Neural progenitor cell (in vitro differentiated cells): ENCODE measurements at regions not wholly inside any gene's neighbourhood (a gene's known extent, or its start where the extent isn't known, plus 50 kb on each side); places are given as distances from the start of the nearest gene placed in this dataset.

Experiments
- DNase-seq: peaks from one replicate; pipeline ENCODE4 v3.0.0-alpha.2; 2016; ENCODE audit warnings: low spot score
- H2AFZ ChIP-seq: fragments of 200-600 bp; sonication (generic); replicated peaks from 2 replicates; pipeline ENCODE4 v1.6.1; 2016; ENCODE audit warnings: antibody characterized with exemption
- H3F3A ChIP-seq: fragments of 200-600 bp; sonication (generic); 2 replicates; pipeline ENCODE4 v1.6.1; 2016; ENCODE audit warnings: antibody characterized with exemption, low read depth
- H3K27ac ChIP-seq: fragments of 200-600 bp; sonication (generic); 2 replicates; pipeline ENCODE4 v1.5.1; 2016; ENCODE audit warnings: mild to moderate bottlenecking
- H3K27me3 ChIP-seq: fragments of 200-600 bp; sonication (generic); 2 replicates; pipeline ENCODE4 v1.6.1; 2016; ENCODE audit warnings: mild to moderate bottlenecking, moderate library complexity
- H3K36me3 ChIP-seq: fragments of 200-600 bp; sonication (generic); 2 replicates; pipeline ENCODE4 v1.5.1; 2016
- H3K4me1 ChIP-seq: fragments of 200-600 bp; sonication (generic); 2 replicates; pipeline ENCODE4 v1.6.1; 2016; ENCODE audit warnings: mixed run types
- H3K4me2 ChIP-seq: fragments of 200-600 bp; sonication (generic); 2 replicates; pipeline ENCODE4 v1.6.1; 2016
- H3K4me3 ChIP-seq: fragments of 200-600 bp; sonication (generic); 2 replicates; pipeline ENCODE4 v1.5.1; 2016
- H3K79me2 ChIP-seq: fragments of 200-600 bp; sonication (generic); 2 replicates; pipeline ENCODE4 v1.6.1; 2016; ENCODE audit warnings: low read depth
- H3K9ac ChIP-seq: fragments of 200-600 bp; sonication (generic); 2 replicates; pipeline ENCODE4 v1.6.1; 2016
- H3K9me3 ChIP-seq: fragments of 200-600 bp; sonication (generic); 2 replicates; pipeline ENCODE4 v1.5.1; 2016; ENCODE audit warnings: low read depth
- H4K20me1 ChIP-seq: fragments of 200-600 bp; sonication (generic); 2 replicates; pipeline ENCODE4 v1.6.1; 2016; ENCODE audit warnings: low read depth
- H3K27ac Mint-ChIP-seq: 3 replicates; pipeline ENCODE4 v1.8.0; 2021; ENCODE audit warnings: mixed read lengths
- H3K27me3 Mint-ChIP-seq: 2 replicates; pipeline ENCODE4 v1.8.0; 2022; ENCODE audit warnings: low read depth, mild to moderate bottlenecking, inconsistent platforms, moderate library complexity, mixed read lengths; ENCODE audit not compliant: insufficient read depth
- H3K36me3 Mint-ChIP-seq: 3 replicates; pipeline ENCODE4 v1.8.0; 2021; ENCODE audit warnings: mixed read lengths
- H3K4me1 Mint-ChIP-seq: 3 replicates; pipeline ENCODE4 v1.8.0; 2021; ENCODE audit warnings: mixed read lengths
- H3K4me3 Mint-ChIP-seq: 3 replicates; pipeline ENCODE4 v1.8.0; 2021; ENCODE audit warnings: mild to moderate bottlenecking, moderate library complexity, mixed read lengths
- H3K9me3 Mint-ChIP-seq: 3 replicates; pipeline ENCODE4 v1.8.0; 2020; ENCODE audit warnings: mixed read lengths
- EZH2 ChIP-seq: fragments of 200-600 bp; sonication (generic); IDR thresholded peaks from 2 replicates; pipeline ENCODE4 v1.6.1; 2017; ENCODE audit warnings: antibody characterized with exemption, mild to moderate bottlenecking, moderate library complexity
- EZH2phosphoT487 ChIP-seq: fragments of 200-600 bp; sonication (generic); IDR thresholded peaks from 2 replicates; pipeline ENCODE4 v1.6.1; 2017; ENCODE audit warnings: antibody characterized with exemption
- TF ChIP-seq, protein P1 (sequence below): fragments of 200-600 bp; sonication (generic); IDR thresholded peaks from 2 replicates; pipeline ENCODE4 v1.5.1; 2017; ENCODE audit warnings: antibody characterized with exemption, mild to moderate bottlenecking

DNA sequence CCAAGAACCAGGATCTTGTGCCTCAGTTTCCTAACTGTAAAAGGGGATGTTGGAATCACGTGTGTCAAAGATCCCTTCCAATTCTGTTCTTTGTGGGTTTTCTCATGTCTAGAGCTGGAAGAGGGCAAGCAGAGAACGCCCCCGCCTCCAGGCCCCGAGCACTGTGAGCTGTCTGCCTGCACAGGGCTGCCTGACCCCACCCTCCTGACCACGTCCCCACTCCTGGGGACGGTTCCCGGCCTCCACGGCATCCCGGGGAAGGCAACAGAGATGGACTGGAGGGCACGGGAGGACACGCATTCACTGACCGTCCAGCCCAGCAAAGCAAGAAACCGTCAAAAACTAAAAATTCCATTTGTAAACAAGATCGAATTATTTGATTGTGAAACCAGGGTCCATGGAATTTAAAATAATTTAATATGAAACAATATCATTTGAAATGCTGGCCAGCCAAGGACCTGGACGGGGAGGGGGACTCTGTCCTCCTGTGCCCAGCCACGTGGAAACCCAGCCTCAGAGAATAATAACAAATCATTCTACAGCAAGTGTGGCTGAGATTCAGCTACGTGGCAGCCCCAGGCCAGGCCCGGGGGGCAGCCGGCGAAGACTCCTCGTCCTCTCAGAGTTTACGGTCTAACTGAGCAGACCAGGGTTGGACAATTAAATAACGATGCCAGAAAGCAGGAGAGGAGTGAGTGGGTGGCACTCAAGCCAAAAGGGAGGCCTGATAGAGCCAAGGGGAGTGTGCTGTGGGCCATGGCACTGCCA lies 87.3 kb upstream of the DIO3 start:
- no peak for DNase-seq

DNA sequence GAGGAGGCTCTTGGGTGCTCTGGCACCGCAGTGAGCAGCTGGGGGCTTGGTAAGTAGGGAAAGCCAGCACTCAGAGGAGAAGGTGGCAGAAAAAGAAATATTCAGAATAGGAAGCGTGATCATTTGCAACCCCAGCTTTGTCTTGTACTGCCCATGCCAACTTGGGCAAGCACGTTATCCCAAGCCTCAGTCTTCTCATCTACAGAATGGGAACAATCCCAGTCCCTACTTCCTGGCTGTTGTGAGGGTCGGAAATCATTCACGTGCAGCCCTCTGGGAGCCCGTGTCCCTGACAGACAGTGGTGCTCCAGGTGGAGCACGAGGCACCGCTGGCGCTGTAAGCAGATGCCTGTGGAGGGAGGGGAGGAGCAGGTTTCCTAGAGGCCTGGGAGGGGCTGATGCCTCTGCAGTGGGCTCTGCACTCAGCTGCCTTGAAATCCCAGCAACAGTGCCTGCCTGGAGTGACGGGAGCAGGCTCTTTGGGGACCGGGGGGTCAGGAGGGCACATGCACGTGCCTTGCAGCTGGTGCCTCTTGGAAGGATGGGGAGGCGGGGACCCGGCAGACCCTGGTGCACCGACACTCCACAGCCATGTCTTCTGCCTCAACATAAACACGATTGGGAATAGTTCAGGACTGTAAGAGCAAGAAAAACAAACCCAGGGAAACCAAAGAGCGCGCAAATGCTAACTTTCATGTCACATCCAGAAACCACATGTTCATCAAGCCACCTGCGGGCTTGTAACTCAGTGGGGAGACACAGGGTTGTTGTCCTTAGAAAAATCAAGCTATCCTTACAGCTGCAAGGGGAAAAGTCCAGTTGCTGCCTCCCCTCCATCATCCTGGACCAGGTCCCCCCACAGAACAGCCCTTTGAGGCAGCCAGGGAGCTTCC lies 86.5 kb upstream of the DIO3 start:
- H3K27me3 Mint-ChIP-seq = peaks cover 12% of the 10 kb centered on the region
- DNase-seq = no peak
- Histone ChIP-seq H3K9me3 (no peaks in the 10 kb centered on the region), H3K9ac (no peak overlapping the region), H3K27me3 (no peaks in the 10 kb centered on the region), H2AFZ (no peak overlapping the region), H3K36me3 (no peaks in the 10 kb centered on the region), H3F3A (no peaks in the 10 kb centered on the region), H3K4me2 (no peak overlapping the region), H3K4me1 (no peaks in the 10 kb centered on the region), H3K79me2 (no peaks in the 10 kb centered on the region), H3K4me3 (no peak overlapping the region), H4K20me1 (no peaks in the 10 kb centered on the region), H3K27ac (no peak overlapping the region)
- peak overlapping the region; percentile 44 for H3K27ac Mint-ChIP-seq
- H3K36me3 Mint-ChIP-seq = no peaks in the 10 kb centered on the region
- TF ChIP-seq EZH2phosphoT487 (no peak), EZH2 (no peak)
- TF ChIP-seq, protein P1, sequence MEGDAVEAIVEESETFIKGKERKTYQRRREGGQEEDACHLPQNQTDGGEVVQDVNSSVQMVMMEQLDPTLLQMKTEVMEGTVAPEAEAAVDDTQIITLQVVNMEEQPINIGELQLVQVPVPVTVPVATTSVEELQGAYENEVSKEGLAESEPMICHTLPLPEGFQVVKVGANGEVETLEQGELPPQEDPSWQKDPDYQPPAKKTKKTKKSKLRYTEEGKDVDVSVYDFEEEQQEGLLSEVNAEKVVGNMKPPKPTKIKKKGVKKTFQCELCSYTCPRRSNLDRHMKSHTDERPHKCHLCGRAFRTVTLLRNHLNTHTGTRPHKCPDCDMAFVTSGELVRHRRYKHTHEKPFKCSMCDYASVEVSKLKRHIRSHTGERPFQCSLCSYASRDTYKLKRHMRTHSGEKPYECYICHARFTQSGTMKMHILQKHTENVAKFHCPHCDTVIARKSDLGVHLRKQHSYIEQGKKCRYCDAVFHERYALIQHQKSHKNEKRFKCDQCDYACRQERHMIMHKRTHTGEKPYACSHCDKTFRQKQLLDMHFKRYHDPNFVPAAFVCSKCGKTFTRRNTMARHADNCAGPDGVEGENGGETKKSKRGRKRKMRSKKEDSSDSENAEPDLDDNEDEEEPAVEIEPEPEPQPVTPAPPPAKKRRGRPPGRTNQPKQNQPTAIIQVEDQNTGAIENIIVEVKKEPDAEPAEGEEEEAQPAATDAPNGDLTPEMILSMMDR = no peak
- no peaks in the 10 kb centered on the region for H3K9me3 Mint-ChIP-seq
- H3K4me3 Mint-ChIP-seq = no peak overlapping the region
- H3K4me1 Mint-ChIP-seq = peaks cover 55% of the 10 kb centered on the region

More for the DNA sequence above, 87.3 kb upstream of the DIO3 start:
- Histone ChIP-seq H3F3A (no peaks in the 10 kb centered on the region), H3K4me2 (no peak overlapping the region), H3K4me3 (no peak overlapping the region), H3K36me3 (no peaks in the 10 kb centered on the region), H3K9me3 (no peaks in the 10 kb centered on the region), H3K79me2 (no peaks in the 10 kb centered on the region), H2AFZ (no peak overlapping the region), H3K4me1 (no peaks in the 10 kb centered on the region), H4K20me1 (no peaks in the 10 kb centered on the region), H3K27me3 (no peaks in the 10 kb centered on the region), H3K9ac (no peak overlapping the region), H3K27ac (no peak overlapping the region)
- TF ChIP-seq EZH2phosphoT487 (no peak), EZH2 (no peak)
- TF ChIP-seq, protein P1 = no peak
- H3K27ac Mint-ChIP-seq = no peak overlapping the region
- H3K27me3 Mint-ChIP-seq = peaks cover 12% of the 10 kb centered on the region
- H3K36me3 Mint-ChIP-seq = no peaks in the 10 kb centered on the region
- H3K4me3 Mint-ChIP-seq = no peak overlapping the region
- H3K9me3 Mint-ChIP-seq = no peaks in the 10 kb centered on the region
- H3K4me1 Mint-ChIP-seq = peaks cover 59% of the 10 kb centered on the region

DNA sequence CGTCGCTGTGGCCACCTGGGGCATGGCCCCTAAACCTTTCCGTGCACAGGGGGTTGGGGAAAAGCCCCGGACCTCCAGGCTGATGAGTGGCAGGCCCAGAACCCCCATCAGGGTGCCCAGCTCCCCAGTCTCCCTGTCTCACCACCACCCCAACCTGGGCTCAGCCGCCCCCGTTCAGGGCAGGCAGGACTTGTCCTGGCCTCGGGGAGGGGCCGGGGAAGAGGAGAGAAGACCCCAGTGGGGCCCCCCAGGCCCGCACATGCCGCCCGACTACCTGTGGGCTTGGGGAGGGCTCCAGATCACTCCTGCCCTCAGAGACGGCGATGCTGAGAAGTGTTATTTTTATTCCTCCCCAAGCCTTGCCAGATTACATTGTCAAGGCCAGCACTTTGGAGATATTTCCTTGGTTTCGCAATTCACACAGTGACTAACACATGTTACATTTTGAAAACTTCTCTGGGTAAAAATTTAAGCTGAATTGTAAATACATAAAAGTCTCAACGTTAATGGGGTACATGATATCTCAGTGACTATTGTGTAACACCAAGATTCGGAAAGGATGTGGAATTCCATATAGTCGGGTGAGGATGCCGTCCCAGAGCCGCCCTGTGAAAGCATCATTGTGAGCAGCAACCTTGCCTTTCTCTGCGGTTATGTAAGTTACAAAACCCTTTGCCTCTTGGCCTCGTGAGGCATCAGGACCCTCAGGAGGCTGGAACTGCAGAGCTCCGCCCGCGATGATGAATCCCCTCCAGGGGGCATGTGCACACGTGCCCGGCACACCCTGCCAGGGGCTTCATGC lies 85.6 kb upstream of the DIO3 start:
- H3K27ac ChIP-seq = no peak overlapping the region
- no peaks in the 10 kb centered on the region for H3K27me3 ChIP-seq
- no peaks in the 10 kb centered on the region for H4K20me1 ChIP-seq
- H3K27ac Mint-ChIP-seq = peak overlapping the region; percentile 72
- no peak for DNase-seq
- no peak overlapping the region for H3K9ac ChIP-seq
- H3F3A ChIP-seq = no peaks in the 10 kb centered on the region
- H3K79me2 ChIP-seq = no peaks in the 10 kb centered on the region
- TF ChIP-seq EZH2 = no peak
- TF ChIP-seq EZH2phosphoT487 = no peak
- TF ChIP-seq, protein P1 = no peak
- H3K4me3 ChIP-seq = no peak overlapping the region
- no peak overlapping the region for H3K4me2 ChIP-seq
- H3K9me3 ChIP-seq = no peaks in the 10 kb centered on the region
- H3K36me3 ChIP-seq = no peaks in the 10 kb centered on the region
- no peaks in the 10 kb centered on the region for H3K4me1 ChIP-seq
- no peaks in the 10 kb centered on the region for H3K9me3 Mint-ChIP-seq
- H3K27me3 Mint-ChIP-seq = peaks cover 9% of the 10 kb centered on the region
- no peaks in the 10 kb centered on the region for H3K36me3 Mint-ChIP-seq
- peaks cover 47% of the 10 kb centered on the region for H3K4me1 Mint-ChIP-seq
- no peak overlapping the region for H2AFZ ChIP-seq
- peak overlapping the region; percentile 33 for H3K4me3 Mint-ChIP-seq
